Effector memory CD4-positive, alpha-beta T cell (primary cell): ENCODE measurements at regions not wholly inside any gene's neighbourhood (a gene's known extent, or its start where the extent isn't known, plus 50 kb on each side); places are given as distances from the start of the nearest gene placed in this dataset.
"Not testable (repeated sequence)": the region's sequence is repeated elsewhere in the genome, so short reads cannot be mapped to it uniquely, and the experiment has no call there.

Experiments used
- DNase-seq, 3 donors: peaks; one replicate each; pipeline ENCODE4 v3.0.0-alpha.2; 2020
- H3K27ac ChIP-seq: 2 replicates; pipeline ENCODE4 v1.7.0; 2013; ENCODE audit warnings: mild to moderate bottlenecking, low read length, moderate library complexity; ENCODE audit not compliant: insufficient read depth, poor library complexity, severe bottlenecking
- H3K27me3 ChIP-seq: replicated peaks from 2 replicates; pipeline ENCODE4 v1.7.0; 2013; ENCODE audit warnings: mild to moderate bottlenecking, low read length; ENCODE audit not compliant: insufficient read depth, control insufficient read depth, poor library complexity, severe bottlenecking
- H3K36me3 ChIP-seq: 2 replicates; pipeline ENCODE4 v1.7.0; 2013; ENCODE audit warnings: mild to moderate bottlenecking, low read length, moderate library complexity; ENCODE audit not compliant: control insufficient read depth, insufficient read depth
- H3K4me1 ChIP-seq: 2 replicates; pipeline ENCODE4 v1.7.0; 2013; ENCODE audit warnings: low read length, mild to moderate bottlenecking; ENCODE audit not compliant: control insufficient read depth, insufficient read depth, poor library complexity, severe bottlenecking
- H3K4me3 ChIP-seq: 2 replicates; pipeline ENCODE4 v1.7.0; 2013; ENCODE audit warnings: low read length, low read depth, mild to moderate bottlenecking; ENCODE audit not compliant: insufficient read depth, poor library complexity, severe bottlenecking
- H3K9me3 ChIP-seq: 2 replicates; pipeline ENCODE4 v1.7.0; 2013; ENCODE audit warnings: mild to moderate bottlenecking, low read length, moderate library complexity; ENCODE audit not compliant: control insufficient read depth

DNA sequence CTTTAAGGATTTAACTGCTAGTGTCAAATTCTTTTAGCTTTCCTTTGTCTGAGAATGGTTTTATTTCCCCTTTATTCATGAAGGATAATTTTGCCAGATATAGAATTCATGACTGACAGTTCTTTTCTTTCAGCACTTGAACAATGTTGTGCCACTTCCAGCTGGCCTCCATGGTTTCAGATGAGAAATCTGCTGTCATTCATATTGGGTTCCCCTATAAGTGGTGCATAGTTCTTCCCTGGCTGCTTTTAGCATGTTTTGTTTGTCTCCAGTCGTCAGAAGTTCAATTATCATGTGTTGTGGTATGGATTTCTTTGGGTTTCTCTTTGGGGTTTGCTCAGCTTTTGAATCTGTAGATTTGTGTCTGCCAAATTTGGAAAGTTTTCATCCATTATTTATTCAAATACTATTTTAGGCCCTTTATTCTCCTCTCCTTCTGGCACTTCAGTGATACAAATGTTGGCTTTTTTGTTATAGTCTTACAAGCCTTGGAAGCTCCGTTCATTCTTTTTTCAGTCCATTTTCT, 76.3 kb upstream of the TGM3 start:
- Histone ChIP-seq H3K27ac (no peak overlapping the region), H3K4me1 (no peaks in the 10 kb centered on the region), H3K4me3 (no peak overlapping the region), H3K9me3 (peaks cover 3% of the 10 kb centered on the region), H3K27me3 (no peaks in the 10 kb centered on the region), H3K36me3 (no peaks in the 10 kb centered on the region)
- DNase-seq = no peak

GRCh38 chr20:2220298-2220697, 75.5 kb upstream of the TGM3 start:
- no peak overlapping the region for H3K4me3 ChIP-seq
- H3K36me3 ChIP-seq = no peaks in the 10 kb centered on the region
- peaks cover 3% of the 10 kb centered on the region for H3K9me3 ChIP-seq
- H3K27me3 ChIP-seq = no peaks in the 10 kb centered on the region
- no peak overlapping the region for H3K27ac ChIP-seq
- H3K4me1 ChIP-seq = no peaks in the 10 kb centered on the region
- DNase-seq = no peak

DNA sequence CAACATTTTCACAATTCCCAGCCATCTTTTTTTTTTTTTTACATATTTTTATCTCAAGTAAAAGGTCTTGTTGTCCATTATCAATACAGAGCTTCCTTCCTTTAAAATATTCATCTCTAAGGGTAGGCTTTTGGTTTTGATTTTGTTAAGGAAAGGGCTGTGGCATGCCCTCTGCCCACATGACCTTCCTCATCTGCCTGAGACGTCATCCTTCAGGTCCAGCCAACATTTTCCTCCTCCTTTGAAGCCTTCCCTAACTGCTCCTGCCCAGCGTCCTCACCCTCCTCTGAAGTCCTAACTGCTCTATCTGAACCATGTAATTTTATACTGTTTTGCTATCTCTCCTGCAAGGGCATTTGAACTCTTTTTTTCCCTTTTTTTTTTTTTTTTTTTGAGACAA, 73.9 kb upstream of the TGM3 start:
- Histone ChIP-seq H3K4me1 (no peaks in the 10 kb centered on the region), H3K36me3 (no peaks in the 10 kb centered on the region), H3K4me3 (no peak overlapping the region), H3K9me3 (peaks cover 3% of the 10 kb centered on the region), H3K27ac (no peak overlapping the region), H3K27me3 (no peaks in the 10 kb centered on the region)
- DNase-seq = no peak

- Histone ChIP-seq H3K27ac (no peak overlapping the region), H3K4me3 (no peak overlapping the region), H3K27me3 (no peaks in the 10 kb centered on the region), H3K4me1 (no peaks in the 10 kb centered on the region), H3K36me3 (no peaks in the 10 kb centered on the region), H3K9me3 (peaks cover 3% of the 10 kb centered on the region)
- DNase-seq = no peak
Measured at GRCh38 chr20:2223558-2224367, 72.0 kb upstream of the TGM3 start.

- Histone ChIP-seq H3K36me3 (no peaks in the 10 kb centered on the region), H3K4me3 (no peak overlapping the region), H3K9me3 (peaks cover 3% of the 10 kb centered on the region), H3K27me3 (no peaks in the 10 kb centered on the region), H3K27ac (no peak overlapping the region), H3K4me1 (no peaks in the 10 kb centered on the region)
- no peak for DNase-seq
Measured at GRCh38 chr20:2224368-2224639, 71.5 kb upstream of the TGM3 start.

GRCh38 chr20:2227285-2227684, 68.5 kb upstream of the TGM3 start:
- not testable (repeated sequence) for DNase-seq, H3K4me1 ChIP-seq, H3K36me3 ChIP-seq, H3K4me3 ChIP-seq, H3K27me3 ChIP-seq, H3K9me3 ChIP-seq, H3K27ac ChIP-seq

- Histone ChIP-seq H3K9me3 (no peaks in the 10 kb centered on the region), H3K36me3 (no peaks in the 10 kb centered on the region), H3K27ac (no peak overlapping the region), H3K27me3 (no peaks in the 10 kb centered on the region), H3K4me3 (no peak overlapping the region), H3K4me1 (no peaks in the 10 kb centered on the region)
- no peak for DNase-seq
Measured at GRCh38 chr20:2227861-2228260, 67.9 kb upstream of the TGM3 start.

DNA sequence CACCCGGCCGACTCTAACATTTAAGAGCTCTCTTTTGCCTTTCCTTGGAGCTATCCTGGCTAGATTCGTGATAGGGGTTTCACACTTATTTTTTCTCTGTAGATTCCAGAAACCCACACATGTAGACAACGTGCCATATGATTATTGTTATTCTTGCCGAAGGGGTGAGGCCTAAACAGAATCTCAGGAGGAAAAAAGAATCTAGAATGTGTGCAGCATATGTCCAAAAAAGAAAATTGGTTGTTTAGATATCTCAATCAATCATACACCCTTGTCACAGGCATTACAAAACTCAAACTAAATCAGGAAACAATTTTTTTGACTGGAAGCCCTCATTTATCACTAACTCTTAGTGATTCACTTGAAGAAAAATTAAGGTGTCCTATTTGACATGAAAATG, 66.9 kb upstream of the TGM3 start:
- Histone ChIP-seq H3K27me3 (no peaks in the 10 kb centered on the region), H3K9me3 (no peaks in the 10 kb centered on the region), H3K4me1 (no peaks in the 10 kb centered on the region), H3K36me3 (no peaks in the 10 kb centered on the region), H3K4me3 (no peak overlapping the region), H3K27ac (no peak overlapping the region)
- DNase-seq = no peak

- no peak for DNase-seq
- Histone ChIP-seq H3K4me1 (no peaks in the 10 kb centered on the region), H3K27ac (no peak overlapping the region), H3K9me3 (no peaks in the 10 kb centered on the region), H3K36me3 (no peaks in the 10 kb centered on the region), H3K27me3 (no peaks in the 10 kb centered on the region), H3K4me3 (no peak overlapping the region)
Measured at GRCh38 chr20:2230726-2231488, 64.9 kb upstream of the TGM3 start.

GRCh38 chr20:2231701-2232100, 64.1 kb upstream of the TGM3 start:
- no peak overlapping the region for H3K27ac ChIP-seq
- no peaks in the 10 kb centered on the region for H3K9me3 ChIP-seq

More at GRCh38 chr20:2231701-2232100, 64.1 kb upstream of the TGM3 start:
- Histone ChIP-seq H3K27me3 (no peaks in the 10 kb centered on the region), H3K4me3 (no peak overlapping the region), H3K4me1 (no peaks in the 10 kb centered on the region), H3K36me3 (no peaks in the 10 kb centered on the region)
- DNase-seq = no peak
